Thymus (tissue), 11 donors: ENCODE measurements at regions not wholly inside any gene's neighbourhood (a gene's known extent, or its start where the extent isn't known, plus 50 kb on each side); places are given as distances from the start of the nearest gene placed in this dataset.

Experiments used
- DNase-seq, 9 donors: peaks; one replicate each; pipeline ENCODE4 v3.0.0-alpha.2; 2013; ENCODE audit warnings: low spot score in 9 of 9, low read depth in 6 of 9, missing footprints in 1 of 9
- H3K27ac ChIP-seq, 2 donors: one replicate each; pipeline ENCODE4 v1.5.1; 2013; ENCODE audit warnings: control low read depth in 1 of 2, low read depth in 1 of 2, low read length in 1 of 2, mild to moderate bottlenecking in 1 of 2, moderate library complexity in 1 of 2
- H3K27me3 ChIP-seq, 2 donors: one replicate each; pipeline ENCODE4 v1.5.1; 2013; ENCODE audit warnings: low read length in 1 of 2; ENCODE audit not compliant: control insufficient read depth in 2 of 2, insufficient read depth in 1 of 2
- H3K36me3 ChIP-seq, 2 donors: one replicate each; pipeline ENCODE4 v1.5.1; 2013; ENCODE audit warnings: low read length in 1 of 2, mild to moderate bottlenecking in 1 of 2, moderate library complexity in 1 of 2; ENCODE audit not compliant: control insufficient read depth in 2 of 2, insufficient read depth in 2 of 2
- H3K4me1 ChIP-seq, 2 donors: one replicate each; pipeline ENCODE4 v1.5.1; 2013; ENCODE audit warnings: low read length in 2 of 2; ENCODE audit not compliant: control insufficient read depth in 2 of 2, insufficient read depth in 2 of 2
- H3K4me3 ChIP-seq, 2 donors: one replicate each; pipeline ENCODE4 v1.5.1; 2013; ENCODE audit warnings: low read length in 2 of 2, control low read depth in 1 of 2, mild to moderate bottlenecking in 1 of 2
- H3K9me3 ChIP-seq, 2 donors: one replicate each; pipeline ENCODE4 v1.5.1; 2013; ENCODE audit warnings: low read length in 1 of 2, mild to moderate bottlenecking in 1 of 2; ENCODE audit not compliant: control insufficient read depth in 2 of 2, insufficient read depth in 1 of 2
- WGBS: extraction: QIAGEN DNeasy Blood & Tissue Kit; methylation state at CpG from one replicate; pipeline ENCODE4 v1.1.7; 2013; 5-methylcytosine and 5-hydroxymethylcytosine counted together
- donor health status: healthy.

GRCh38 chr3:124108446-124108845 is 116.5 kb upstream of the ROPN1 start:
- H3K4me1 ChIP-seq, result no peaks in the 10 kb centered on the region
- H3K27me3 ChIP-seq, result no peaks in the 10 kb centered on the region
- no peak for DNase-seq
- 95% methylated on average over 1 of the region's 1 CpG for WGBS
- H3K27ac ChIP-seq, result no peak overlapping the region
- H3K4me3 ChIP-seq, result no peak overlapping the region
- H3K36me3 ChIP-seq, result no peaks in the 10 kb centered on the region
- H3K9me3 ChIP-seq, result no peaks in the 10 kb centered on the region

DNA sequence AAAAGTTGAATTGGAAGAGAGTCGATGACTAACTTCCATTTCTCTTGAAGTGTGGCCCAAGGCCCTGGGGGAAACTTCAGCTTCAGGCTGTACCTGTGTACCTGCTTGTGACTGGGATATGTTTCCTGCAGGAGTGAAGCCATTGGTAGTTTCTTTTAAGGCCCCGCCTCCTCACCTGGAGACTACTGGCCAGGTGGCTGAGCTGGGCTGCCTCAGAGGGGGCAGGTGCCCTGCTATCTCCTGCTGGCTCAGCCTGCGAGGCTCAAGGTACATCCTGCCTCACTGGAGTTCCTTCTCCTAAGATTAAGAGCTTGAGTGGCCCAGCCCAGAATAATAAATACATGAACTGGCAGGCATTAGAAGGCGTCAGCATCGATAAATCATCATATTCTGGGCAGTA is 121.6 kb upstream of the ROPN1 start:
- WGBS, result 93% methylated on average over 5 of the region's 5 CpGs
- no peaks in the 10 kb centered on the region for H3K4me1 ChIP-seq
- H3K27ac ChIP-seq, result no peak overlapping the region
- no peak for DNase-seq
- no peak overlapping the region for H3K4me3 ChIP-seq
- no peaks in the 10 kb centered on the region for H3K9me3 ChIP-seq
- H3K27me3 ChIP-seq, result peaks cover 0 to 2% of the 10 kb centered on the region in 2 donors
- no peaks in the 10 kb centered on the region for H3K36me3 ChIP-seq

GRCh38 chr3:124115279-124115678 is 123.4 kb upstream of the ROPN1 start:
- DNase-seq, result no peak
- 78% methylated on average over 6 of the region's 6 CpGs for WGBS
- Histone ChIP-seq H3K27ac (no peak overlapping the region), H3K4me3 (no peak overlapping the region), H3K36me3 (no peaks in the 10 kb centered on the region), H3K9me3 (no peaks in the 10 kb centered on the region), H3K27me3 (peaks cover 0 to 2% of the 10 kb centered on the region in 2 donors), H3K4me1 (no peaks in the 10 kb centered on the region)

GRCh38 chr3:124115956-124116355 is 124.0 kb upstream of the ROPN1 start:
- 98% methylated on average over 1 of the region's 1 CpG for WGBS
- Histone ChIP-seq H3K4me3 (no peak overlapping the region), H3K27me3 (peaks cover 0 to 2% of the 10 kb centered on the region in 2 donors), H3K4me1 (no peaks in the 10 kb centered on the region), H3K36me3 (no peaks in the 10 kb centered on the region), H3K27ac (no peak overlapping the region), H3K9me3 (no peaks in the 10 kb centered on the region)
- no peak for DNase-seq

DNA sequence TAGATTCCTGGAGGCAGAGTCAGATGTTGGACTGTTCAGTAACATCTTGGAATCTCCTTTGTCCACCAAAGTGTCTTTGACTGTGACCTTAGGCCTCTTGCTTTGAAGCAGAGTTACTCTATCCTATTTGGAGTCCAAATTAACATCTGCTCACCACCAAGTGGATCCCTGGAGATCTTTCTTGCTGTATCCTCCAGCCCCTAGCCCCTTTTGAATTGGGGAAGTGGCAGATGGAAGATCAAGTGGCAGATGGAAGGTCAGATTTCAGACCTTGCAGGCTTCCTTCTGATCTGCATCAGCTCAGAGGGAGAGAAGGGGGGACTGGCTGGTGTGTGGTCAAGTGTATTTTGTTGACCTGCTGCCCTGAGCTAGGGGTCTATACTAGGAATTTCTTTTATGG is 125.0 kb upstream of the ROPN1 start:
- peaks cover 0 to 2% of the 10 kb centered on the region in 2 donors for H3K27me3 ChIP-seq
- H3K9me3 ChIP-seq, result no peaks in the 10 kb centered on the region
- no peak for DNase-seq
- H3K27ac ChIP-seq, result no peak overlapping the region
- no peaks in the 10 kb centered on the region for H3K36me3 ChIP-seq
- H3K4me3 ChIP-seq, result no peak overlapping the region
- H3K4me1 ChIP-seq, result no peaks in the 10 kb centered on the region

- Histone ChIP-seq H3K4me3 (no peak overlapping the region), H3K27ac (no peak overlapping the region), H3K27me3 (peaks cover 0 to 2% of the 10 kb centered on the region in 2 donors), H3K9me3 (no peaks in the 10 kb centered on the region), H3K36me3 (no peaks in the 10 kb centered on the region), H3K4me1 (no peaks in the 10 kb centered on the region)
- no peak for DNase-seq
- WGBS, result 98% methylated on average over 3 of the region's 3 CpGs
These were observed 125.6 kb upstream of the ROPN1 start for GRCh38 chr3:124117486-124117885.

GRCh38 chr3:124118397-124118796 is 126.5 kb upstream of the ROPN1 start:
- H3K4me1 ChIP-seq, result no peaks in the 10 kb centered on the region
- no peak overlapping the region for H3K27ac ChIP-seq
- no peak for DNase-seq
- no peak overlapping the region for H3K4me3 ChIP-seq
- WGBS, result 93% methylated on average over 4 of the region's 4 CpGs
- no peaks in the 10 kb centered on the region for H3K9me3 ChIP-seq
- peaks cover 0 to 2% of the 10 kb centered on the region in 2 donors for H3K27me3 ChIP-seq
- no peaks in the 10 kb centered on the region for H3K36me3 ChIP-seq

GRCh38 chr3:124119056-124119716 is 127.3 kb upstream of the ROPN1 start:
- Histone ChIP-seq H3K4me1 (no peaks in the 10 kb centered on the region), H3K27me3 (peaks cover 0 to 2% of the 10 kb centered on the region in 2 donors), H3K4me3 (no peak overlapping the region), H3K36me3 (no peaks in the 10 kb centered on the region), H3K27ac (no peak overlapping the region), H3K9me3 (no peaks in the 10 kb centered on the region)
- DNase-seq, result no peak
- WGBS, result 80% methylated on average over 4 of the region's 4 CpGs

DNA sequence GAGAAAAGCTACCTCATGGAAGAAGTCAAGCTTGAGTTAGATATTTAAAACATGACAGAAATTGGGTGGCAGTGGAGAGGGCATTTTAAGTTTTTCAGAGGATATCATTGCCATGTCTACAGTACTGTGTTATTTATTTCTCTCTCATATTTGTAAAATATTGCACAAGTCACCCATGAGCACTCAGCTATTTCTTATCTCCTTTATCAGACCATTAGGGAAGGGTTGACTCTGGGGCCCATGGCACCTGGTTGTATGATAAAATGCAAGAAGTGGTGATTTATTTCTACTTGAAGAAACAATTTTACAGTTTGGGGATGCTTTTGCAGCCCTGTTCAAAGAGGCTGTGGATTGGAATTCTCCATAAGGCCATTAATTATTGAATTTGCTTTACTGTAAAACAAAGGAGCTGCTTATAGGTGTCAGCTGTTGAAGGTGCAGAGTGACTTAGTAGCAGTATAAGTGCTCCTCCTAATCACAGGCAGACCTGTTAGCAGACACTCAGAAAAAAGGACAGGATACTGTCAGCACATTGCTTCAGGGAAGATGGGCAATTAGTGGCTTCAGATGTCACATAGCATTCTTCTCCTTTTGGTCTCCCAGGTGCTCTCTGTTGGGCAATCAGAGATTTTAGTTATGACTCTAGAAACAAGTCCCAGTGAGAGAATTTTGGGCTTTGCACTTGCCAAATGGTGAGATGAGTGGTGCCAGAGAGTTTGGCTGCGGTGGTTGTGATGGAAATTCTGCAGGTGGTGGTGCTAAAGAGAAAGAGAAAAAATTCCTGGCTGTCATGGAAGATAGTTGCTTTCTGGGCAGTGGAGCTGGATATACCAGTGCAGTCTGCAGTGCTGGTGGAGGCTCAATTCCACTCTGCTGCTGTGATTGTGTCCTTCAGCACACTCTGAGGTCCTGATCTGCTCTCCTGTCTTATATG is 129.7 kb upstream of the ROPN1 start:
- H3K4me3 ChIP-seq, result no peak overlapping the region
- H3K27ac ChIP-seq, result no peak overlapping the region
- no peaks in the 10 kb centered on the region for H3K36me3 ChIP-seq
- no peaks in the 10 kb centered on the region for H3K4me1 ChIP-seq
- WGBS, result 93% methylated on average over 1 of the region's 1 CpG
- H3K27me3 ChIP-seq, result peaks cover 0 to 2% of the 10 kb centered on the region in 2 donors
- DNase-seq, result no peak
- H3K9me3 ChIP-seq, result no peaks in the 10 kb centered on the region
